SK-N-MC (cell line): ENCODE measurements at regions not wholly inside any gene's neighbourhood (a gene's known extent, or its start where the extent isn't known, plus 50 kb on each side); places are given as distances from the start of the nearest gene placed in this dataset.

ENCODE experiments used
- EZH2 ChIP-seq: fragments of 200-600 bp; sonication (generic); IDR thresholded peaks from one replicate; pipeline ENCODE4 v1.6.1; 2017; ENCODE audit warnings: antibody characterized with exemption
- FOXP2 ChIP-seq: optimal IDR thresholded peaks from 2 replicates; pipeline ENCODE3; 2011; ENCODE audit warnings: mild to moderate bottlenecking, moderate library complexity; ENCODE audit not compliant: insufficient read depth; ENCODE audit errors: extremely low read length, control extremely low read depth
- POLR2AphosphoS5 ChIP-seq: IDR thresholded peaks from 2 replicates; pipeline ENCODE4 v1.6.1; 2012; ENCODE audit warnings: mild to moderate bottlenecking, low read depth, low read length, borderline replicate concordance

DNA sequence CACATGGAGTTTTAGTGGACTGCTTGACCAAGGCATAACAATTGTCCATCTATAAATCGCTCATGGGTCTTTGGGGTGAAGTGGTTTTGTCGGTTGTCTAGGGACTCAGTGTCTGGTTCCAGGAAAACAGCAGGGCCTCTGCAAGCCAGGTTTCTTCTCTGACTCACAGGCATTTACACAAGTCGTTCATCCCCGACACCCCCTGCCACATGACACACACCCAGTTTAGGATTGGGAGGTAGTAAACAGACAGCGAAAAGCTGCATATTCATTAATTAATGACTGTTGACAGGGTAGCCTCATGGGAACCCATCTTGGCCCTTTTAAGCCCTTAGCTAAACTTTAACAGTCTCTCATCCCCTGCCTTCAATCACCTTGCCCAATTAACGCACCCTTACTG is 194.8 kb upstream of the ACVR2A start:
- TF ChIP-seq EZH2 = no peak
- TF ChIP-seq POLR2AphosphoS5 = no peak
- TF ChIP-seq FOXP2 = no peak
